ENCODE measurements at regions not wholly inside any gene's neighbourhood (a gene's known extent, or its start where the extent isn't known, plus 50 kb on each side); places are given as distances from the start of the nearest gene placed in this dataset.

DNA sequence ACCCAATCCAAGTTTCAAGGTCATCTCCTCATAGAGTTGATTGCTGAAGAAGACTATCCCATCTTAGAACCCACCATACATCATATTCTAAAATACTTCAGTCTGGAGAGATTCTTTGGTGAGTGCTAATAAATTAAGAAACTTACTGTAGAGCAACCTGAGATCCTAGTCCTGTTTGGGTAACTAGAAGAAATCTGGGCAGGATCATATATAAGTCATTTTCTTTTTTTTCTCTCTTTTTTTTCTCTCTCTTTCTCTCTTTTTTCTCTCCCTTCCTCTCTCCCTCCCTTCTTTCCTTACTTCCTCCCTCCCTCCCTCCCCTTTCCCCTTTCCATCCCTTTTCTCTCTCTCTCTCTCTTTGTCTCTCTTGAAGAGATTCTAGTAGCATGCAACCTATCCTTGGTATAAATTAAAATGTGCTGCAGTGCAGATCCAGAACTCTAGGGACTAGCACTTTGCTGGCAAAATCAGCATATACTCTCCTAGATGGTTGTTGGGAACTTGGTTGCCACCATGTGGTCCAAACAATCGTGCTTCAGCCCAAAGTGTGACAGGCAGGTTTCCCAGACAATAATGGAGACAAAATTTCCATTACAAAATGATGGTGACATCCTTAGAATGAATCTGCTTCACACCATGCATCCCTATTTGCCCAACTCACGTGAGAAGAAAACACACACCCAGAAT lies 399.4 kb upstream of the CELF4 start:
- TF ChIP-seq, protein P1, sequence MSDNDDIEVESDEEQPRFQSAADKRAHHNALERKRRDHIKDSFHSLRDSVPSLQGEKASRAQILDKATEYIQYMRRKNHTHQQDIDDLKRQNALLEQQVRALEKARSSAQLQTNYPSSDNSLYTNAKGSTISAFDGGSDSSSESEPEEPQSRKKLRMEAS (IDR thresholded peaks at IDR 0.05; ENCODE audit: low read depth, low read length): no peak
- TF ChIP-seq POLR2A (IDR thresholded peaks at IDR 0.05; ENCODE audit: extremely low read depth, insufficient read length): no peak
- TF ChIP-seq, protein P2, sequence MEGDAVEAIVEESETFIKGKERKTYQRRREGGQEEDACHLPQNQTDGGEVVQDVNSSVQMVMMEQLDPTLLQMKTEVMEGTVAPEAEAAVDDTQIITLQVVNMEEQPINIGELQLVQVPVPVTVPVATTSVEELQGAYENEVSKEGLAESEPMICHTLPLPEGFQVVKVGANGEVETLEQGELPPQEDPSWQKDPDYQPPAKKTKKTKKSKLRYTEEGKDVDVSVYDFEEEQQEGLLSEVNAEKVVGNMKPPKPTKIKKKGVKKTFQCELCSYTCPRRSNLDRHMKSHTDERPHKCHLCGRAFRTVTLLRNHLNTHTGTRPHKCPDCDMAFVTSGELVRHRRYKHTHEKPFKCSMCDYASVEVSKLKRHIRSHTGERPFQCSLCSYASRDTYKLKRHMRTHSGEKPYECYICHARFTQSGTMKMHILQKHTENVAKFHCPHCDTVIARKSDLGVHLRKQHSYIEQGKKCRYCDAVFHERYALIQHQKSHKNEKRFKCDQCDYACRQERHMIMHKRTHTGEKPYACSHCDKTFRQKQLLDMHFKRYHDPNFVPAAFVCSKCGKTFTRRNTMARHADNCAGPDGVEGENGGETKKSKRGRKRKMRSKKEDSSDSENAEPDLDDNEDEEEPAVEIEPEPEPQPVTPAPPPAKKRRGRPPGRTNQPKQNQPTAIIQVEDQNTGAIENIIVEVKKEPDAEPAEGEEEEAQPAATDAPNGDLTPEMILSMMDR (IDR thresholded peaks at IDR 0.05; ENCODE audit: low read depth, low read length): no peak
